ENCODE measurements at regions not wholly inside any gene's neighbourhood (a gene's known extent, or its start where the extent isn't known, plus 50 kb on each side); places are given as distances from the start of the nearest gene placed in this dataset.
"Not testable (repeated sequence)": the region's sequence is repeated elsewhere in the genome, so short reads cannot be mapped to it uniquely, and the experiment has no call there.

DNA sequence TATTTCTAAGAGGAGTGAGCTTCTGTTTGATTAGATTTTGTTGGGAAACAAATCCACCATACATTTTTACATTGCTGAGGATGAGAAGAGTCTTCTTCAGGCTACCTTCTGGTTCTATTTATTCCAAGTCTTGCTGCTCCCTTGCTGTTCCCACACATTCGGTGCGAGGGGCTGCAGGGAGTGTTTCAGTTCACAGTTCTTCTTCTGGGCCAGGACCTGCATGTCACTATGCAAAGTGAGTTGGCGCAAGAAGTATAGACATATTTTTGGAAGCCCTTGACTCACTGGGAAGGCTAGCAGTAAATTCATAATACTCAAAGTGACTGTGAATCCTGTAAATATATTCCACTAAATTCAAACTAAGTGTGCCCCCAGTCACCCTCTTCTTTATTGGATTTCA, 657.9 kb downstream of the TAF11L14 start:
- TF ChIP-seq CTCF (conservative IDR thresholded peaks at IDR 0.05), result no peak
- Histone ChIP-seq H3K14ac (ENCODE audit: insufficient read depth, low read length) (no peak overlapping the region), H3K4ac (ENCODE audit: low read depth, low read length) (no peak overlapping the region), H3K27me3 (ENCODE audit: insufficient read depth, low read length) (no peaks in the 10 kb centered on the region), H2BK5ac (ENCODE audit: insufficient read length, low read length) (no peak overlapping the region), H2BK20ac (ENCODE audit: low read depth, low read length, poor library complexity, severe bottlenecking) (no peak overlapping the region), H4K20me1 (ENCODE audit: control insufficient read depth, insufficient read depth, insufficient read length) (no peaks in the 10 kb centered on the region), H3K56ac (ENCODE audit: insufficient read length, low read depth, low read length) (no peak overlapping the region), H2BK120ac (ENCODE audit: low read depth, low read length, poor library complexity, severe bottlenecking) (no peak overlapping the region), H2BK12ac (ENCODE audit: insufficient read length, low read depth, low read length) (no peak overlapping the region), H3K23ac (ENCODE audit: insufficient read length, low read depth, low read length) (no peak overlapping the region), H3K79me2 (ENCODE audit: insufficient read depth, low read length) (no peaks in the 10 kb centered on the region), H4K91ac (ENCODE audit: insufficient read length, low read depth, low read length) (no peak overlapping the region), H3K9ac (ENCODE audit: extremely low read depth, insufficient read length, low read length) (no peak overlapping the region), H2AK5ac (ENCODE audit: insufficient read length, low read length) (no peak overlapping the region), H3K27ac (ENCODE audit: insufficient read length, low read depth, low read length) (no peak overlapping the region), H3K4me2 (ENCODE audit: insufficient read depth, insufficient read length, low read length) (no peak overlapping the region), H3K18ac (ENCODE audit: insufficient read length, low read depth, low read length) (no peak overlapping the region), H3K9me3 (ENCODE audit: control insufficient read depth, low read depth, low read length) (no peaks in the 10 kb centered on the region), H4K8ac (replicated peaks; ENCODE audit: insufficient read length, low read depth, low read length) (no peak overlapping the region), H3K4me1 (ENCODE audit: insufficient read depth, low read length) (no peaks in the 10 kb centered on the region), H2BK15ac (ENCODE audit: low read depth, low read length) (no peak overlapping the region), H3K23me2 (ENCODE audit: insufficient read length, low read depth, low read length, poor library complexity, severe bottlenecking) (no peaks in the 10 kb centered on the region), H3K79me1 (ENCODE audit: insufficient read depth, low read depth, low read length, poor library complexity, severe bottlenecking) (no peaks in the 10 kb centered on the region), H4K5ac (ENCODE audit: insufficient read length, low read depth, low read length) (no peak overlapping the region), H2AFZ (ENCODE audit: low read length) (no peak overlapping the region), H3T11ph (ENCODE audit: low read length) (no peak overlapping the region)
- H3K27me3 Mint-ChIP-seq (ENCODE audit: low read depth), result no peaks in the 10 kb centered on the region; the same call in 1 of the 2 replicates
- no peak overlapping the region for H3K27ac Mint-ChIP-seq
- H3K9me3 Mint-ChIP-seq, result no peaks in the 10 kb centered on the region; a peak in 1 of 5 replicates
- DNase-seq, result no peak
- WGBS (ENCODE audit: extremely low coverage, insufficient read length, low lambda C conversion rate), result no CpG with 5 or more reads among the region's 3 CpGs
- no peaks in the 10 kb centered on the region for H3K4me1 Mint-ChIP-seq
- no peak overlapping the region for H3K4me3 Mint-ChIP-seq
- H3K36me3 Mint-ChIP-seq (ENCODE audit: insufficient read depth in 1 of 3, low read depth in 3 of 3), result peaks cover 0 to 1% (median 0%) of the 10 kb centered on the region in 3 experiments; a peak in 2 of 7 replicates

- H3K36me3 Mint-ChIP-seq (ENCODE audit: insufficient read depth in 1 of 3, low read depth in 3 of 3); H3K56ac ChIP-seq (ENCODE audit: insufficient read length, low read depth, low read length); H2BK20ac ChIP-seq (ENCODE audit: low read depth, low read length, poor library complexity, severe bottlenecking); H3K27ac Mint-ChIP-seq; H2AK5ac ChIP-seq (ENCODE audit: insufficient read length, low read length); H3K27me3 ChIP-seq (ENCODE audit: insufficient read depth, low read length); H3K9ac ChIP-seq (ENCODE audit: extremely low read depth, insufficient read length, low read length); H3K18ac ChIP-seq (ENCODE audit: insufficient read length, low read depth, low read length); H2BK120ac ChIP-seq (ENCODE audit: low read depth, low read length, poor library complexity, severe bottlenecking); H3K79me2 ChIP-seq (ENCODE audit: insufficient read depth, low read length); H4K20me1 ChIP-seq (ENCODE audit: control insufficient read depth, insufficient read depth, insufficient read length); H3T11ph ChIP-seq (ENCODE audit: low read length); H2BK12ac ChIP-seq (ENCODE audit: insufficient read length, low read depth, low read length); H4K8ac ChIP-seq (replicated peaks; ENCODE audit: insufficient read length, low read depth, low read length); H3K23ac ChIP-seq (ENCODE audit: insufficient read length, low read depth, low read length); H3K4me3 Mint-ChIP-seq; H3K4me1 ChIP-seq (ENCODE audit: insufficient read depth, low read length); DNase-seq; H3K4ac ChIP-seq (ENCODE audit: low read depth, low read length); H3K9me3 Mint-ChIP-seq; H3K9me3 ChIP-seq (ENCODE audit: control insufficient read depth, low read depth, low read length); H3K27ac ChIP-seq (ENCODE audit: insufficient read length, low read depth, low read length); H3K79me1 ChIP-seq (ENCODE audit: insufficient read depth, low read depth, low read length, poor library complexity, severe bottlenecking); H2BK5ac ChIP-seq (ENCODE audit: insufficient read length, low read length); H4K5ac ChIP-seq (ENCODE audit: insufficient read length, low read depth, low read length); H2BK15ac ChIP-seq (ENCODE audit: low read depth, low read length); H3K14ac ChIP-seq (ENCODE audit: insufficient read depth, low read length); H3K23me2 ChIP-seq (ENCODE audit: insufficient read length, low read depth, low read length, poor library complexity, severe bottlenecking); H2AFZ ChIP-seq (ENCODE audit: low read length); H3K4me2 ChIP-seq (ENCODE audit: insufficient read depth, insufficient read length, low read length); H3K27me3 Mint-ChIP-seq (ENCODE audit: low read depth); H4K91ac ChIP-seq (ENCODE audit: insufficient read length, low read depth, low read length): not testable (repeated sequence)
- no CpG with 5 or more reads among the region's 3 CpGs for WGBS (ENCODE audit: extremely low coverage, insufficient read length, low lambda C conversion rate)
- H3K4me1 Mint-ChIP-seq, result peaks cover 9 to 18% of the 10 kb centered on the region in 2 experiments
Observed at GRCh38 chr5:18295696-18296095, 661.4 kb downstream of the TAF11L14 start.

Measured in H9 (cell line).